Neural cell (in vitro differentiated cells): ENCODE measurements at regions not wholly inside any gene's neighbourhood (a gene's known extent, or its start where the extent isn't known, plus 50 kb on each side); places are given as distances from the start of the nearest gene placed in this dataset.
"Not testable (repeated sequence)": the region's sequence is repeated elsewhere in the genome, so short reads cannot be mapped to it uniquely, and the experiment has no call there.

Experiments
- H2AFZ ChIP-seq: fragments of 200-600, 300-800 bp; sonication (generic), shearing (Covaris generic); 2 replicates; pipeline ENCODE4 v1.6.0; 2014; ENCODE audit warnings: low read depth, mild to moderate bottlenecking, antibody characterized with exemption, low read length, moderate library complexity
- H3F3A ChIP-seq: fragments of 200-600 bp; shearing (Covaris generic); 2 replicates; pipeline ENCODE4 v1.6.1; 2016; ENCODE audit warnings: mild to moderate bottlenecking, moderate library complexity, mixed read lengths, antibody characterized with exemption, low read length; ENCODE audit not compliant: insufficient read depth, poor library complexity, severe bottlenecking
- H3K27ac ChIP-seq: fragments of 200-600, 300-800 bp; sonication (generic), shearing (Covaris generic); 2 replicates; pipeline ENCODE4 v1.5.1; 2014; ENCODE audit warnings: mild to moderate bottlenecking, low read length, moderate library complexity
- H3K27me3 ChIP-seq: fragments of 300-800, 200-600 bp; sonication (generic), shearing (Covaris generic); 2 replicates; pipeline ENCODE4 v1.6.0; 2014; ENCODE audit warnings: mild to moderate bottlenecking, low read depth, low read length, moderate library complexity; ENCODE audit not compliant: insufficient read depth
- H3K36me3 ChIP-seq: fragments of 300-800, 200-600 bp; sonication (generic), shearing (Covaris generic); 2 replicates; pipeline ENCODE4 v1.5.1; 2014; ENCODE audit warnings: mild to moderate bottlenecking, antibody characterized with exemption, low read length, moderate library complexity; ENCODE audit not compliant: insufficient read depth
- H3K4me2 ChIP-seq: fragments of 300-800, 200-600 bp; sonication (generic), shearing (Covaris generic); 2 replicates; pipeline ENCODE4 v1.6.0; 2014; ENCODE audit warnings: mild to moderate bottlenecking, low read length
- H3K4me3 ChIP-seq: fragments of 300-800, 200-600 bp; sonication (generic), shearing (Covaris generic); 2 replicates; pipeline ENCODE4 v1.5.1; 2014; ENCODE audit warnings: mild to moderate bottlenecking, low read length, moderate library complexity
- H3K79me2 ChIP-seq: fragments of 200-600 bp; shearing (Covaris generic); replicated peaks from 2 replicates; pipeline ENCODE4 v1.6.0; 2014; ENCODE audit warnings: mild to moderate bottlenecking, low read length, moderate library complexity; ENCODE audit not compliant: insufficient read depth
- H3K9ac ChIP-seq: fragments of 300-800, 200-600 bp; sonication (generic), shearing (Covaris generic); 2 replicates; pipeline ENCODE4 v1.6.1; 2016; ENCODE audit warnings: mild to moderate bottlenecking, low read length, mixed read lengths
- H3K9me2 ChIP-seq: fragments of 200-600 bp; shearing (Covaris generic); 2 replicates; pipeline ENCODE4 v1.6.1; 2016; ENCODE audit warnings: mild to moderate bottlenecking, low read length, mixed read lengths; ENCODE audit not compliant: insufficient read depth
- H3K9me3 ChIP-seq: fragments of 200-600, 300-800 bp; sonication (generic), shearing (Covaris generic); 2 replicates; pipeline ENCODE4 v1.6.1; 2016; ENCODE audit warnings: mild to moderate bottlenecking, mixed run types, low read length, moderate library complexity, mixed read lengths
- H4K20me1 ChIP-seq: fragments of 200-600 bp; shearing (Covaris generic); 2 replicates; pipeline ENCODE4 v1.6.1; 2016; ENCODE audit warnings: mild to moderate bottlenecking, mixed run types; ENCODE audit not compliant: insufficient read depth
- CTCF ChIP-seq: fragments of 450-650 bp; IDR thresholded peaks from 2 replicates; pipeline ENCODE4 v1.5.1; 2014; ENCODE audit warnings: antibody characterized with exemption, mild to moderate bottlenecking, moderate library complexity; ENCODE audit not compliant: poor library complexity, severe bottlenecking
- EP300 ChIP-seq: fragments of 450-650 bp; conservative IDR thresholded peaks from 2 replicates; pipeline ENCODE4 v1.6.1; 2014; ENCODE audit warnings: antibody characterized with exemption, mild to moderate bottlenecking, moderate library complexity; ENCODE audit not compliant: poor library complexity, severe bottlenecking
- EZH2 ChIP-seq: fragments of 200-600, 300-800 bp; shearing (Covaris generic), sonication (generic); IDR thresholded peaks from 2 replicates; pipeline ENCODE4 v1.6.1; 2014; ENCODE audit warnings: antibody characterized with exemption, low read length, borderline replicate concordance, mild to moderate bottlenecking; ENCODE audit not compliant: insufficient read depth, poor library complexity, severe bottlenecking
- MXI1 ChIP-seq: fragments of 450-650 bp; conservative IDR thresholded peaks from 2 replicates; pipeline ENCODE4 v1.6.1; 2014; ENCODE audit warnings: antibody characterized with exemption, mild to moderate bottlenecking; ENCODE audit not compliant: poor library complexity, severe bottlenecking
- POLR2AphosphoS5 ChIP-seq: IDR thresholded peaks from 2 replicates; pipeline ENCODE4 v1.6.1; 2012
- RAD21 ChIP-seq: fragments of 450-650 bp; conservative IDR thresholded peaks from 2 replicates; pipeline ENCODE4 v1.6.1; 2014; ENCODE audit warnings: antibody characterized with exemption, mild to moderate bottlenecking, moderate library complexity
- REST ChIP-seq: IDR thresholded peaks from 2 replicates; pipeline ENCODE4 v1.6.1; 2012; ENCODE audit warnings: borderline replicate concordance
- SMC3 ChIP-seq: fragments of 450-650 bp; conservative IDR thresholded peaks from 2 replicates; pipeline ENCODE4 v1.6.1; 2014; ENCODE audit warnings: antibody characterized with exemption, mild to moderate bottlenecking, moderate library complexity; ENCODE audit not compliant: poor library complexity
- TAF1 ChIP-seq: IDR thresholded peaks from 2 replicates; pipeline ENCODE4 v1.6.1; 2012; ENCODE audit warnings: low read depth

GRCh38 chrX:121437666-121438065 lies 390.3 kb downstream of the GLUD2 start:
- H3K4me3 ChIP-seq, H3K27me3 ChIP-seq, H3K36me3 ChIP-seq, H3K79me2 ChIP-seq, H3K4me2 ChIP-seq, H4K20me1 ChIP-seq, H3K27ac ChIP-seq, H3K9me3 ChIP-seq, H3K9ac ChIP-seq, H2AFZ ChIP-seq, H3K9me2 ChIP-seq, H3F3A ChIP-seq: not testable (repeated sequence)

GRCh38 chrX:121455890-121456289 lies 408.5 kb downstream of the GLUD2 start:
- no peak overlapping the region for H3K4me2 ChIP-seq
- H4K20me1 ChIP-seq, result no peaks in the 10 kb centered on the region
- no peaks in the 10 kb centered on the region for H3K27me3 ChIP-seq
- no peaks in the 10 kb centered on the region for H3K9me3 ChIP-seq
- H3K36me3 ChIP-seq, result no peaks in the 10 kb centered on the region
- no peak overlapping the region for H2AFZ ChIP-seq
- no peak overlapping the region for H3K9ac ChIP-seq
- no peaks in the 10 kb centered on the region for H3K79me2 ChIP-seq
- H3F3A ChIP-seq, result no peaks in the 10 kb centered on the region
- no peaks in the 10 kb centered on the region for H3K9me2 ChIP-seq
- TF ChIP-seq EP300 (no peak), REST (no peak), RAD21 (no peak), CTCF (no peak), SMC3 (no peak), TAF1 (no peak), MXI1 (no peak), EZH2 (no peak), POLR2AphosphoS5 (no peak)
- no peak overlapping the region for H3K27ac ChIP-seq
- no peak overlapping the region for H3K4me3 ChIP-seq

GRCh38 chrX:121456315-121456714 lies 408.9 kb downstream of the GLUD2 start:
- no peaks in the 10 kb centered on the region for H3F3A ChIP-seq
- TF ChIP-seq RAD21 (no peak), EP300 (no peak), POLR2AphosphoS5 (no peak), TAF1 (no peak), SMC3 (no peak), REST (no peak), CTCF (no peak), MXI1 (no peak), EZH2 (no peak)
- no peak overlapping the region for H3K27ac ChIP-seq
- no peaks in the 10 kb centered on the region for H3K27me3 ChIP-seq
- H3K9me3 ChIP-seq, result no peaks in the 10 kb centered on the region
- H2AFZ ChIP-seq, result no peak overlapping the region
- no peaks in the 10 kb centered on the region for H3K9me2 ChIP-seq
- no peak overlapping the region for H3K9ac ChIP-seq
- H3K4me2 ChIP-seq, result no peak overlapping the region
- no peaks in the 10 kb centered on the region for H3K36me3 ChIP-seq
- H3K4me3 ChIP-seq, result no peak overlapping the region
- no peaks in the 10 kb centered on the region for H4K20me1 ChIP-seq
- H3K79me2 ChIP-seq, result no peaks in the 10 kb centered on the region
